HEK293T (cell line): ENCODE measurements at regions not wholly inside any gene's neighbourhood (a gene's known extent, or its start where the extent isn't known, plus 50 kb on each side); places are given as distances from the start of the nearest gene placed in this dataset.

Source experiments
- ARNT ChIP-seq: fragments of 450-650 bp; IDR thresholded peaks from 2 replicates; pipeline ENCODE4 v1.6.1; 2017; ENCODE audit warnings: mild to moderate bottlenecking
- BHLHE40 ChIP-seq: fragments of 450-650 bp; IDR thresholded peaks from 2 replicates; pipeline ENCODE4 v1.6.1; 2016; ENCODE audit warnings: mild to moderate bottlenecking, moderate library complexity, borderline replicate concordance
- CTBP1 ChIP-seq: fragments of 450-650 bp; IDR thresholded peaks from 2 replicates; pipeline ENCODE4 v1.6.1; 2016; ENCODE audit warnings: borderline replicate concordance
- ELF4 ChIP-seq: fragments of 450-650 bp; IDR thresholded peaks from 2 replicates; pipeline ENCODE4 v1.6.1; 2017; ENCODE audit warnings: antibody characterized with exemption
- FOXA1 ChIP-seq: fragments of 450-650 bp; IDR thresholded peaks from 2 replicates; pipeline ENCODE4 v1.6.1; 2016; ENCODE audit warnings: mild to moderate bottlenecking
- FOXK2 ChIP-seq: fragments of 450-650 bp; IDR thresholded peaks from 2 replicates; pipeline ENCODE4 v1.6.1; 2016; ENCODE audit warnings: mild to moderate bottlenecking
- FOXM1 ChIP-seq: fragments of 450-650 bp; IDR thresholded peaks from 2 replicates; pipeline ENCODE4 v1.6.1; 2017; ENCODE audit warnings: mild to moderate bottlenecking, borderline replicate concordance
- L3MBTL2 ChIP-seq: fragments of 450-650 bp; conservative IDR thresholded peaks from 2 replicates; pipeline ENCODE4 v1.6.1; 2016; ENCODE audit warnings: mild to moderate bottlenecking
- LEF1 ChIP-seq: fragments of 450-650 bp; IDR thresholded peaks from 2 replicates; pipeline ENCODE4 v1.6.1; 2017; ENCODE audit warnings: mild to moderate bottlenecking, borderline replicate concordance
- NFRKB ChIP-seq: fragments of 450-650 bp; IDR thresholded peaks from 2 replicates; pipeline ENCODE4 v1.6.1; 2016; ENCODE audit warnings: mild to moderate bottlenecking, moderate library complexity
- SP1 ChIP-seq: fragments of 450-650 bp; IDR thresholded peaks from 2 replicates; pipeline ENCODE4 v1.6.1; 2017
- TARDBP ChIP-seq: fragments of 450-650 bp; IDR thresholded peaks from 2 replicates; pipeline ENCODE4 v1.6.1; 2016
- ZNF384 ChIP-seq: fragments of 450-650 bp; IDR thresholded peaks from 2 replicates; pipeline ENCODE4 v1.6.1; 2016
- TF ChIP-seq, protein P1 (sequence below): fragments of 450-650 bp; IDR thresholded peaks from 2 replicates; pipeline ENCODE4 v1.6.1; 2016

GRCh38 chr15:31495281-31495680, 168.6 kb downstream of the KLF13 start:
- TF ChIP-seq TARDBP (no peak), CTBP1 (no peak), ZNF384 (no peak), SP1 (no peak), ELF4 (no peak), L3MBTL2 (no peak), FOXM1 (no peak), FOXA1 (no peak), NFRKB (no peak), BHLHE40 (no peak), LEF1 (no peak), FOXK2 (no peak), ARNT (no peak)
- TF ChIP-seq, protein P1, sequence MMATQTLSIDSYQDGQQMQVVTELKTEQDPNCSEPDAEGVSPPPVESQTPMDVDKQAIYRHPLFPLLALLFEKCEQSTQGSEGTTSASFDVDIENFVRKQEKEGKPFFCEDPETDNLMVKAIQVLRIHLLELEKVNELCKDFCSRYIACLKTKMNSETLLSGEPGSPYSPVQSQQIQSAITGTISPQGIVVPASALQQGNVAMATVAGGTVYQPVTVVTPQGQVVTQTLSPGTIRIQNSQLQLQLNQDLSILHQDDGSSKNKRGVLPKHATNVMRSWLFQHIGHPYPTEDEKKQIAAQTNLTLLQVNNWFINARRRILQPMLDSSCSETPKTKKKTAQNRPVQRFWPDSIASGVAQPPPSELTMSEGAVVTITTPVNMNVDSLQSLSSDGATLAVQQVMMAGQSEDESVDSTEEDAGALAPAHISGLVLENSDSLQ, result no peak
